GM13976 (cell line): ENCODE measurements at regions not wholly inside any gene's neighbourhood (a gene's known extent, or its start where the extent isn't known, plus 50 kb on each side); places are given as distances from the start of the nearest gene placed in this dataset.

ENCODE experiments used
- DNase-seq: peaks from one replicate; pipeline ENCODE4 v3.0.0; 2012; ENCODE audit warnings: low spot score
- CTCF ChIP-seq: IDR thresholded peaks from 2 replicates; pipeline ENCODE4 v1.5.1; 2012; ENCODE audit warnings: borderline replicate concordance, mild to moderate bottlenecking; ENCODE audit not compliant: insufficient read depth; ENCODE audit errors: extremely low read depth, missing control alignments, control extremely low read depth
- in situ Hi-C: fragments of 300-500 bp; cut with MboI; formaldehyde crosslinking; loops from one replicate; pipeline ENCODE4 v1.12.0; 2022; ENCODE audit warnings: low sequenced_read_pairs, mixed read lengths, inconsistent platforms; ENCODE audit not compliant: unreplicated experiment

GRCh38 chr13:74280093-74280794, 146.0 kb upstream of the KLF12 start:
- no peak for TF ChIP-seq CTCF
- in situ Hi-C loops: loop anchor here (10.0 kb wide), 1 partner anchor 445 kb away; no protein-coding TSS in a partner anchor
- no peak for DNase-seq

GRCh38 chr13:74278901-74279300, 144.7 kb upstream of the KLF12 start:
- in situ Hi-C loops: no loop called here

GRCh38 chr13:74274916-74275315, 140.7 kb upstream of the KLF12 start:
- TF ChIP-seq CTCF: no peak
- in situ Hi-C loops: no loop called here
- no peak for DNase-seq

More at GRCh38 chr13:74278901-74279300, 144.7 kb upstream of the KLF12 start:
- DNase-seq: no peak
- TF ChIP-seq CTCF: no peak

GRCh38 chr13:74273581-74273980, 139.4 kb upstream of the KLF12 start:
- no peak for DNase-seq
- in situ Hi-C loops: no loop called here
- no peak for TF ChIP-seq CTCF

GRCh38 chr13:74272826-74273225, 138.6 kb upstream of the KLF12 start:
- no peak for DNase-seq
- no peak for TF ChIP-seq CTCF
- in situ Hi-C loops: no loop called here

GRCh38 chr13:74270018-74270417, 135.8 kb upstream of the KLF12 start:
- in situ Hi-C loops: no loop called here
- no peak for TF ChIP-seq CTCF
- no peak for DNase-seq
